HepG2 (cell line): ENCODE measurements at regions not wholly inside any gene's neighbourhood (a gene's known extent, or its start where the extent isn't known, plus 50 kb on each side); places are given as distances from the start of the nearest gene placed in this dataset.

Experiments used
- ATAC-seq: fragments of 200-7000 bp; cut with Tn5 transposase; 3 replicates; pipeline ENCODE4 v1.9.1; 2020; ENCODE audit warnings: mild to moderate bottlenecking, moderate library complexity
- BruUV-seq: library from RNA; stranded (reverse); fragments of 400-500 nt; replicated peaks from 2 replicates; lab custom pipeline; 2021; lab: Mats Ljungman, UMichigan
- CTCF ChIA-PET: fragments of 300-600 bp; formaldehyde crosslinking; extraction: SDS; loops from one replicate; lab custom pipeline; 2021; ENCODE audit warnings: low total read pairs, inconsistent platforms, low intra/inter-chr PET ratio; lab: Yijun Ruan, JAX
- POLR2A ChIA-PET: fragments of 350-600 bp; sonication (Branson Sonifier 250); formaldehyde crosslinking; loops from one replicate; lab custom pipeline; 2020; ENCODE audit warnings: antibody characterized with exemption, inconsistent platforms; lab: Yijun Ruan, JAX
- DNase-seq: peaks from one replicate; pipeline ENCODE4 v3.0.0-alpha.2; 2015; ENCODE audit warnings: low spot score
- FAIRE-seq: peaks from 3 replicates; lab custom pipeline; 2011; peaks lifted over from hg19 to GRCh38; lab: Jason Lieb, UNC
- H2AFZ ChIP-seq: one replicate; pipeline ENCODE4 v1.6.1; 2011; ENCODE audit warnings: low read length, inconsistent platforms
- H3K27ac ChIP-seq: fragments of 300-600 bp; 3 replicates; pipeline ENCODE4 v1.8.0; 2011; ENCODE audit warnings: mixed run types, mild to moderate bottlenecking, mixed read lengths, low read length, inconsistent platforms; ENCODE audit not compliant: insufficient read depth; ENCODE audit errors: extremely low read length
- H3K27me3 ChIP-seq, 2 experiments: fragments of 200-600 bp in 1 of 2; 2 replicates in 1 of 2; 3 replicates in 1 of 2; pipeline versions ENCODE4 v1.6.0 to v1.8.0; 2011; ENCODE audit warnings: low read length in 2 of 2, mild to moderate bottlenecking in 2 of 2, moderate library complexity in 2 of 2, inconsistent platforms in 1 of 2; ENCODE audit not compliant: insufficient read depth in 2 of 2, control insufficient read depth in 1 of 2
- H3K36me3 ChIP-seq, 2 experiments: fragments of 200-600 bp in 1 of 2; replicated peaks in 1 of 2; 2 replicates in 1 of 2; 3 replicates in 1 of 2; pipeline versions ENCODE4 v1.5.1 to v1.8.0; 2011; ENCODE audit warnings: low read length in 2 of 2, inconsistent platforms in 1 of 2; ENCODE audit not compliant: insufficient read depth in 2 of 2, control insufficient read depth in 1 of 2
- H3K4me1 ChIP-seq: 2 replicates; pipeline ENCODE4 v1.5.1; 2012; ENCODE audit warnings: low read length, inconsistent platforms; ENCODE audit not compliant: insufficient read depth
- H3K4me2 ChIP-seq: 2 replicates; pipeline ENCODE4 v1.6.0; 2011; ENCODE audit warnings: low read depth, low read length, inconsistent platforms
- H3K4me3 ChIP-seq, 3 experiments: fragments of 200-600 bp in 1 of 3; sonication (generic), shearing (Covaris generic) in 1 of 3; replicated peaks in 1 of 3; 2 replicates each; pipeline ENCODE4 v1.5.1; 2011 to 2016; ENCODE audit warnings: low read length in 3 of 3, inconsistent platforms in 2 of 3, low read depth in 2 of 3, mild to moderate bottlenecking in 2 of 3, control low read depth in 1 of 3, mixed read lengths in 1 of 3; ENCODE audit not compliant: insufficient read depth in 1 of 3
- H3K79me2 ChIP-seq: one replicate; pipeline ENCODE4 v1.6.1; 2011; ENCODE audit warnings: low read length, inconsistent platforms; ENCODE audit not compliant: insufficient read depth
- H3K9ac ChIP-seq: 2 replicates; pipeline ENCODE4 v1.6.0; 2011; ENCODE audit warnings: mild to moderate bottlenecking, low read depth, low read length, inconsistent platforms; ENCODE audit not compliant: insufficient read depth
- H3K9me3 ChIP-seq: 2 replicates; pipeline ENCODE4 v1.5.1; 2012; ENCODE audit warnings: mild to moderate bottlenecking, low read length
- H4K20me1 ChIP-seq: 2 replicates; pipeline ENCODE4 v1.6.0; 2011; ENCODE audit warnings: inconsistent platforms, mild to moderate bottlenecking, low read length, moderate library complexity; ENCODE audit not compliant: insufficient read depth
- BHLHE40 ChIP-seq: IDR thresholded peaks from 2 replicates; pipeline ENCODE4 v1.6.1; 2011; ENCODE audit warnings: low read length, improper control_type of control experiment
- GABPA ChIP-seq, 2 experiments: IDR thresholded peaks; 2 replicates each; pipeline ENCODE4 v1.6.1; 2011 to 2016; ENCODE audit warnings: low read depth in 2 of 2, low read length in 1 of 2, missing biosample characterization in 1 of 2, missing genetic modification characterization in 1 of 2
- MNT ChIP-seq: fragments of 450-650 bp; IDR thresholded peaks from 2 replicates; pipeline ENCODE4 v1.6.1; 2016
- NFYC ChIP-seq: IDR thresholded peaks from 2 replicates; pipeline ENCODE4 v1.6.1; 2016; ENCODE audit warnings: missing genetic modification reagents, missing compliant biosample characterization
- ZNF839 ChIP-seq: sonication (generic); formaldehyde crosslinking; IDR thresholded peaks from 2 replicates; pipeline ENCODE4 v1.4.0; 2020; ENCODE audit warnings: missing genetic modification reagents, mild to moderate bottlenecking, borderline replicate concordance
- WGBS: methylation state at CpG from one replicate; pipeline ENCODE4 v1.1.6; 2017; ENCODE audit warnings: low lambda C conversion rate; 5-methylcytosine and 5-hydroxymethylcytosine counted together
- in situ Hi-C: cut with HindIII; loops from 2 replicates; pipeline ENCODE4 v1.10.0; 2017; ENCODE audit warnings: low pct_unique_long_range_greater_than_20kb; ENCODE audit not compliant: extremely low pct_ligation_motif_present
- intact Hi-C: fragments of 100-400 bp; cut with micrococcal nuclease; formaldehyde crosslinking; loops from one replicate; pipeline ENCODE4 v1.10.0; 2022; ENCODE audit not compliant: unreplicated experiment

GRCh38 chr2:235333076-235333475 is 160.8 kb upstream of the AGAP1 start:
- Histone ChIP-seq H3K36me3 (no peaks in the 10 kb centered on the region), H3K4me2 (no peak overlapping the region), H3K9me3 (no peaks in the 10 kb centered on the region), H3K4me3 (no peak overlapping the region), H3K27me3 (peaks cover 0 to 14% of the 10 kb centered on the region in 2 experiments; a peak in 2 of 5 replicates), H3K9ac (no peak overlapping the region), H3K4me1 (no peaks in the 10 kb centered on the region), H2AFZ (no peak overlapping the region), H4K20me1 (no peaks in the 10 kb centered on the region), H3K27ac (no peak overlapping the region), H3K79me2 (no peaks in the 10 kb centered on the region)
- ATAC-seq (peak; percentile 57), DNase-seq (no peak), FAIRE-seq (no peak)
- CTCF ChIA-PET = no interaction called here
- WGBS = 22% methylated on average over 5 of the region's 5 CpGs
- intact Hi-C loops (no loop called here), in situ Hi-C loops (no loop called here)
- no peak for TF ChIP-seq NFYC (CRISPR knock-in tag)
- no peak for TF ChIP-seq ZNF839
- TF ChIP-seq BHLHE40 = peak; percentile 67
- BruUV-seq = no TSS peak
- POLR2A ChIA-PET = no interaction called here

GRCh38 chr2:235334179-235334578 is 159.7 kb upstream of the AGAP1 start:
- TF ChIP-seq GABPA (IDR thresholded peaks at IDR 0.05; ENCODE audit: low read depth, low read length) = 0 out of 2 replicates have a peak, but pooled peaks have one; percentile 7
- TF ChIP-seq GABPA (CRISPR knock-in tag; IDR thresholded peaks at IDR 0.05; ENCODE audit: low read depth) = no peak
- no peak for TF ChIP-seq MNT
- ChIA-PET POLR2A (no interaction called here), CTCF (no interaction called here)
- Histone ChIP-seq H3K9me3 (no peaks in the 10 kb centered on the region), H3K79me2 (no peaks in the 10 kb centered on the region), H3K9ac (no peak overlapping the region), H4K20me1 (no peaks in the 10 kb centered on the region), H3K27me3 (peaks cover 0 to 14% of the 10 kb centered on the region in 2 experiments; a peak in 2 of 5 replicates), H3K27ac (no peak overlapping the region), H3K4me3 (no peak overlapping the region), H2AFZ (no peak overlapping the region), H3K4me1 (no peaks in the 10 kb centered on the region), H3K36me3 (no peaks in the 10 kb centered on the region), H3K4me2 (no peak overlapping the region)
- no peak for FAIRE-seq
- intact Hi-C loops (no loop called here), in situ Hi-C loops (no loop called here)
- BruUV-seq = no TSS peak
- WGBS = 38% methylated on average over 4 of the region's 4 CpGs
- no peak; the same call in 2 of the 3 replicates for ATAC-seq
- no peak for DNase-seq
